Thoracic aorta (tissue), 2 donors: ENCODE measurements at regions not wholly inside any gene's neighbourhood (a gene's known extent, or its start where the extent isn't known, plus 50 kb on each side); places are given as distances from the start of the nearest gene placed in this dataset.
"Not testable (repeated sequence)": the region's sequence is repeated elsewhere in the genome, so short reads cannot be mapped to it uniquely, and the experiment has no call there.

Experiments used
- ATAC-seq: fragments of 150-250 bp; one replicate; pipeline ENCODE4 v1.8.0; 2017; ENCODE audit warnings: low read depth; ENCODE audit not compliant: insufficient number of reproducible peaks, low FRiP score
- DNase-seq: peaks from one replicate; pipeline ENCODE4 v3.0.0-alpha.2; 2020; ENCODE audit warnings: low spot score
- H3K27ac ChIP-seq, 2 donors: fragments of 200-600 bp; sonication (generic); 1 replicate in 1 of 2; 2 replicates in 1 of 2; pipeline ENCODE4 v1.5.1; 2016; ENCODE audit warnings: mild to moderate bottlenecking in 2 of 2, moderate library complexity in 2 of 2
- H3K27me3 ChIP-seq: fragments of 200-600 bp; sonication (generic); replicated peaks from 2 replicates; pipeline ENCODE4 v1.6.0; 2016; ENCODE audit warnings: mild to moderate bottlenecking; ENCODE audit not compliant: insufficient read depth
- H3K36me3 ChIP-seq: fragments of 200-600 bp; sonication (generic); one replicate; pipeline ENCODE4 v1.5.1; 2016
- H3K4me1 ChIP-seq, 2 donors: fragments of 200-600 bp; sonication (generic); 1 replicate in 1 of 2; 2 replicates in 1 of 2; pipeline versions ENCODE4 v1.5.1 to v1.6.0; 2016; ENCODE audit warnings: low read depth in 2 of 2, mild to moderate bottlenecking in 1 of 2; ENCODE audit not compliant: control insufficient read depth in 1 of 2
- H3K4me3 ChIP-seq: fragments of 200-600 bp; sonication (generic); 2 replicates; pipeline ENCODE4 v1.5.1; 2016; ENCODE audit warnings: mild to moderate bottlenecking
- H3K9me3 ChIP-seq: fragments of 200-600 bp; sonication (generic); 2 replicates; pipeline ENCODE4 v1.5.1; 2016
- TF ChIP-seq, protein P1 (sequence below): fragments of 200-600 bp; sonication (generic); IDR thresholded peaks from one replicate; pipeline ENCODE4 v1.5.1; 2019; ENCODE audit warnings: antibody characterized with exemption

DNA sequence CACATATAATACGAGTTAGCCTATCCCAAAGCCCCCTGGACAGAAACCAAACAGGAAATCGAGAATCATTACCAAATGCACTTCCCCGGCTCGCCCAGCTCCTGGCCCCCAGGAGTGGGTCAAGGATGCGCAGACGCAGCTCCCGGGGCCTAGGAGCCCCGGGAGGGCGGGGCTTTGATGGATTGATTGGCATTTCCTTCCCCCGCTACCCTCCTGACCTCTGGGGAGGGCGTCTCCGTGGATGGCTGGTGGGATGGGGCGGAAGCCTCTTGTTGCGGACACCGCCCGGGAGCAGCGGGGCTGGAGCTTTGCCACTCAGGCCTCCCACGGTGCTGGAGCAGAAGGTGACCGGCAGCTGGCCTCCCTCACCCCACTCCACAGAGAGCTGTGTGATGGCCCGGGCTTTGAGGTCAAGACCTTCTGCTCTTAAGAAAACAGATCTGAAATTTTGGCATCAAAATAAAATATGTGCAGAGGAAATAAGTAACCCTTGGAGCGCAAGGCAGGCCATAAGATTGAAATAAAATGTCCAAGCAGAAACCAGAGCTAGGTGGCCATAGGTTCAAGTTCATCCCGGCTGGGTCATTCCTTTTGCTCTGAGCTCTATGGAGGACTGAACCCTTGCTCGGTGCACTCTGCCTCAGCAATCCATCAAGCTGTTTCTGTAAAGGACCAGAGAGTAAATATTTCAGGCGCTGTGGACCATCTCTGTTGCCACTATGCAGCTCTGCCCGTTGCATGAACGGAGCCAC is 262.3 kb downstream of the SOX9 start:
- Histone ChIP-seq H3K4me3 (no peak overlapping the region), H3K27me3 (no peaks in the 10 kb centered on the region), H3K4me1 (no peaks in the 10 kb centered on the region), H3K36me3 (no peaks in the 10 kb centered on the region), H3K27ac (no peak overlapping the region), H3K9me3 (no peaks in the 10 kb centered on the region)
- TF ChIP-seq, protein P1, sequence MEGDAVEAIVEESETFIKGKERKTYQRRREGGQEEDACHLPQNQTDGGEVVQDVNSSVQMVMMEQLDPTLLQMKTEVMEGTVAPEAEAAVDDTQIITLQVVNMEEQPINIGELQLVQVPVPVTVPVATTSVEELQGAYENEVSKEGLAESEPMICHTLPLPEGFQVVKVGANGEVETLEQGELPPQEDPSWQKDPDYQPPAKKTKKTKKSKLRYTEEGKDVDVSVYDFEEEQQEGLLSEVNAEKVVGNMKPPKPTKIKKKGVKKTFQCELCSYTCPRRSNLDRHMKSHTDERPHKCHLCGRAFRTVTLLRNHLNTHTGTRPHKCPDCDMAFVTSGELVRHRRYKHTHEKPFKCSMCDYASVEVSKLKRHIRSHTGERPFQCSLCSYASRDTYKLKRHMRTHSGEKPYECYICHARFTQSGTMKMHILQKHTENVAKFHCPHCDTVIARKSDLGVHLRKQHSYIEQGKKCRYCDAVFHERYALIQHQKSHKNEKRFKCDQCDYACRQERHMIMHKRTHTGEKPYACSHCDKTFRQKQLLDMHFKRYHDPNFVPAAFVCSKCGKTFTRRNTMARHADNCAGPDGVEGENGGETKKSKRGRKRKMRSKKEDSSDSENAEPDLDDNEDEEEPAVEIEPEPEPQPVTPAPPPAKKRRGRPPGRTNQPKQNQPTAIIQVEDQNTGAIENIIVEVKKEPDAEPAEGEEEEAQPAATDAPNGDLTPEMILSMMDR: no peak
- DNase-seq (no peak), ATAC-seq (no peak)

DNA sequence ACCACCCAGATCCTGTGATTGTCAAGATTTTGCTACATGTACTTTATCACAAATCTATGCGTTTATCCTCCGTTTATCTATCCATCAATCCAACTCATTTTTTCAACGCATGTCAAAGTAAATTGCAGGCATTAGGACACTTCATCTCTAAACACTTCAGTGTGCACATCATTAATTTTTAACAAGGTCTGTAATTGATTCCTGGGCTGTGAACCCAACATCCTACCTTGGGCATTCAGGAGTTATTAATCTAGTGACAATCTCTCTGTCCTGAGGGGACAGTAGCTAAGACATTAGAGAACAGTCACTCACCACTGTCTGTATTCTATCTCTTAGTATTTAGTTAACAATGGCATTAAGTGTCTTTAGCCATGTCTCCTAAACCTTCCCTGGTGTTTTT is 264.7 kb downstream of the SOX9 start:
- DNase-seq: no peak
- H3K4me1 ChIP-seq: no peaks in the 10 kb centered on the region

DNA sequence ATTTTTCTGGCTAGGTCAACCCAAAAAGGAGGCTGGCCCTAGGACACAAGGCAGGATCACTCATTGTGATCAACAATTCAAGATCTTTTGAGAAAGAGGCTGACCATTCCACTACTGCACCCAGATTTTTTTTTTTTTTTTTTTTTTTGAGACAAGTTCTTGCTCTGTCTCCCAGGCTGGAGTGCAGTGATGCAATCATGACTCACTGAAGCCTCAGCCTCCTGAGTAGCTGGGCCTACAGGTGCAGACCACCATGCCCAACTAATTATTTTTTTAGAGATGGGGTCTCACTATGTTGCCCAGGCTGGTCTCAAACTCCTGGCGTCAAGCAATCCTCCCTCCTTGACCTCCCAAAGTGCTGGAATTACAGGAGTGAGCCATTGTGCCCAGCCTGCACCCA is 265.4 kb downstream of the SOX9 start:
- DNase-seq, H3K27ac ChIP-seq, ATAC-seq, H3K36me3 ChIP-seq, H3K4me3 ChIP-seq, H3K27me3 ChIP-seq, H3K4me1 ChIP-seq, H3K9me3 ChIP-seq: not testable (repeated sequence)

More for the DNA sequence above, 264.7 kb downstream of the SOX9 start:
- H3K9me3 ChIP-seq: no peaks in the 10 kb centered on the region
- H3K4me3 ChIP-seq: no peak overlapping the region
- no peak overlapping the region for H3K27ac ChIP-seq
- H3K27me3 ChIP-seq: no peaks in the 10 kb centered on the region
- H3K36me3 ChIP-seq: no peaks in the 10 kb centered on the region
- no peak for ATAC-seq
- TF ChIP-seq, protein P1: no peak

DNA sequence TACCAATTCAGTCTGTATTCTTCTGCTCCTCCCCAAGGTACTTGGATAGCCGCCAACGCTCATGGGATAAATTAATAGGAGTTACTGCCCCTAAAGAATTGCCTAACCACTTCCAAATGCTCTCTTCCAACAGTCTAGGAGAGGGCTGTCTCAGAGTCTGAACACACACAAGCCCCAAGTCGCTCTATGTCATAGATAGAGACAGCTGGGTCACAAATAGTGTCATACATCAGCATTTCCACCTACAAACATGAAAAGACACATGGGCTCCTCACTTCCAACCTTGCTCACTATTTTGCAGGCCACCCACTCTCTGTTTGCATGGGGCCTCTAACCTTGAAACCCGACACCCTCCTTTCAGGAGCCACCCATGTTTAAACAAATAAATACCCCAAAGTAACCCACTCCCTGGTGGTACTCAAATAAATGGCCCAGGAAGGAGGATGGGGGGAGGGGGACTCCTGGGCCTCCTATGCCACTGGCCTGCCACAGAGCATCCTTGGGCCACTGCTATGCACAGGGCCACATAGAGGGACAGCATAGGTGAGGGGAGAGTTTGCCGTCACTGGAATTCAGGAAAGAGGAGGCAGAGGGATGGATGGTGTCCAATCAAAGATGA is 265.9 kb downstream of the SOX9 start:
- Histone ChIP-seq H3K27ac (no peak overlapping the region), H3K4me3 (no peak overlapping the region), H3K9me3 (no peaks in the 10 kb centered on the region), H3K27me3 (no peaks in the 10 kb centered on the region), H3K4me1 (no peaks in the 10 kb centered on the region), H3K36me3 (no peaks in the 10 kb centered on the region)
- DNase-seq (no peak), ATAC-seq (no peak)
- TF ChIP-seq, protein P1: no peak

DNA sequence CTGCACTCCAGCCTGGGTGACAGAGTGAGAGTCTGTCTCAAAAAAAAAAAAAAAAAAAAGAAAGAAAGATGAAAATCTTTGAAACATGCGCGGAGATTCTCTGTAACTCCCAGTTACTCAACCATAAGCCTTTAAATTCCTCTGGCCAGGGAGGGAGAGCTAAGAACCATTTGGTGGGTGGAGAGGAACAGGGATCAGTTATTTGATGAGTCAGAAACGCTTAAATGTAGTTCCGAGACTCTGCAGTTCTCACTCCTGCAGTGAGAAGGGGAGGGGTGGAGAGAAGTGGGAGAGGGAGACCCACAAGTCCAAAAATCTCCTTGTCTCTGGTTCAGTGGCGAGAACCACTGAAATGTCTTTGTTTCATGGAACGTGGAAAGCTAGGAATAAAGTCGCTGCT is 266.7 kb downstream of the SOX9 start:
- H3K4me3 ChIP-seq: no peak overlapping the region
- no peaks in the 10 kb centered on the region for H3K4me1 ChIP-seq
- H3K9me3 ChIP-seq: no peaks in the 10 kb centered on the region
- no peaks in the 10 kb centered on the region for H3K36me3 ChIP-seq
- H3K27me3 ChIP-seq: no peaks in the 10 kb centered on the region
- TF ChIP-seq, protein P1: no peak
- no peak for ATAC-seq
- H3K27ac ChIP-seq: no peak overlapping the region
- no peak for DNase-seq
